ENCODE measurements at regions not wholly inside any gene's neighbourhood (a gene's known extent, or its start where the extent isn't known, plus 50 kb on each side); places are given as distances from the start of the nearest gene placed in this dataset.

DNA sequence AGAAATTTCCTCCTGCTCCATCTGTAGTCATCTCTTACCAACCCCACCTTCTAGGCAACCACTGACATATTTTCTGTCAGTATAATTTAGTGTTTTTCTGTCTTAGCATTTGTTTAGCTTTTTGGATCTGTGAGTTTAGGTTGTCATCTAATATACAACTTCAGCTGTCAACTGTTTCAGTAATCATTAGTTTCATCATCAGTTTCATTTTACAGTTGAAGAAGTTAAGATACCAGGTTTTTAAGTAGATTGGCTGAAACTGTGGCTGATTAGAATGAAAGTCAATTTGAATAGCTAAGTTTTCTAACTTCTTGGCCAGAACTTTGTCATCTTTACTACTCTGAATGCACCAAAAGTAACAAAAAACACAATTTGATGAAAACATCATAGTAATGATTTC, 1957.3 kb downstream of the NCAM2 start:
- TF ChIP-seq CTCF (IDR thresholded peaks at IDR 0.05) (no peak), POLR2AphosphoS5 (IDR thresholded peaks at IDR 0.05; ENCODE audit: low read depth, low read length) (no peak)

Measured in Panc1 (cell line).